ENCODE measurements at regions not wholly inside any gene's neighbourhood (a gene's known extent, or its start where the extent isn't known, plus 50 kb on each side); places are given as distances from the start of the nearest gene placed in this dataset.

GRCh38 chr5:158226496-158226895 is 367.6 kb upstream of the CLINT1 start:
- Histone ChIP-seq H3K4me1 (no peaks in the 10 kb centered on the region), H3K27me3 (no peaks in the 10 kb centered on the region), H3K27ac (no peak overlapping the region), H3K4me3 (no peak overlapping the region), H3K9me3 (no peaks in the 10 kb centered on the region), H3K36me3 (no peaks in the 10 kb centered on the region)
- TF ChIP-seq POLR2A (IDR thresholded peaks at IDR 0.05) (no peak), CTCF (IDR thresholded peaks at IDR 0.05) (no peak)
- no peak for DNase-seq

- TF ChIP-seq CTCF (IDR thresholded peaks at IDR 0.05) (no peak), POLR2A (IDR thresholded peaks at IDR 0.05) (no peak)
- Histone ChIP-seq H3K27ac (no peak overlapping the region), H3K4me3 (no peak overlapping the region), H3K4me1 (no peaks in the 10 kb centered on the region), H3K36me3 (no peaks in the 10 kb centered on the region), H3K27me3 (no peaks in the 10 kb centered on the region), H3K9me3 (no peaks in the 10 kb centered on the region)
- DNase-seq, result no peak
Measured at GRCh38 chr5:158224253-158224652, 365.3 kb upstream of the CLINT1 start.

GRCh38 chr5:158223054-158223600 is 364.2 kb upstream of the CLINT1 start:
- DNase-seq, result no peak
- TF ChIP-seq CTCF (IDR thresholded peaks at IDR 0.05) (no peak), POLR2A (IDR thresholded peaks at IDR 0.05) (no peak)
- H3K4me1 ChIP-seq, result no peaks in the 10 kb centered on the region
- no peaks in the 10 kb centered on the region for H3K36me3 ChIP-seq
- H3K9me3 ChIP-seq, result no peaks in the 10 kb centered on the region
- no peak overlapping the region for H3K4me3 ChIP-seq
- H3K27me3 ChIP-seq, result no peaks in the 10 kb centered on the region
- no peak overlapping the region for H3K27ac ChIP-seq

GRCh38 chr5:158212917-158213316 is 354.0 kb upstream of the CLINT1 start:
- Histone ChIP-seq H3K27me3 (no peaks in the 10 kb centered on the region), H3K27ac (no peak overlapping the region), H3K4me1 (no peaks in the 10 kb centered on the region), H3K9me3 (no peaks in the 10 kb centered on the region), H3K36me3 (no peaks in the 10 kb centered on the region), H3K4me3 (no peak overlapping the region)
- no peak for TF ChIP-seq POLR2A (IDR thresholded peaks at IDR 0.05)
- no peak for TF ChIP-seq CTCF (IDR thresholded peaks at IDR 0.05)
- DNase-seq, result no peak

GRCh38 chr5:158212237-158212636 is 353.3 kb upstream of the CLINT1 start:
- Histone ChIP-seq H3K4me1 (no peaks in the 10 kb centered on the region), H3K4me3 (no peak overlapping the region), H3K27ac (no peak overlapping the region), H3K36me3 (no peaks in the 10 kb centered on the region), H3K9me3 (no peaks in the 10 kb centered on the region), H3K27me3 (no peaks in the 10 kb centered on the region)
- no peak for TF ChIP-seq POLR2A (IDR thresholded peaks at IDR 0.05)
- no peak for TF ChIP-seq CTCF (IDR thresholded peaks at IDR 0.05)
- no peak for DNase-seq

Measured in Peyer's patch (tissue), 4 donors.